ENCODE measurements at regions not wholly inside any gene's neighbourhood (a gene's known extent, or its start where the extent isn't known, plus 50 kb on each side); places are given as distances from the start of the nearest gene placed in this dataset.

DNA sequence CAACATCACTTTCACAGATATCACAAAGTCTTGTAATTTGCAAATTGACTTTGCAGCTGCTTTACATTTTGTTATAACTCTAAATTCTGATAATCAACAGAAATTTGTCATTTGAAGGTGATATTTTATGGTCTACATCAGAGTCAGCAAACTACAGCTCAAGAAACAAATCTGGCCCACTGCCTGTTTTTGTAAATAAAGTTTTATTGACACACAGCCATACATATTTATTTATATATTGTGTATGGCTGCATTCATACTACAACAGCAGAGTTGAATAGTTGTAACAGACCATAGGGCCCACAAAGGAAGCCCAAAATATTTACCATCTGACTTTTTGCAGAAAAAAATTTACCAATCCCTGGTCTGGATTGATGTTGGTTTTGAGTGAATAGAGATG, 87.0 kb upstream of the GRIA1 start:
- Mint-ChIP-seq H3K4me1 (no peaks in the 10 kb centered on the region), H3K27ac (no peak overlapping the region), H3K9me3 (peaks cover 0 to 2% of the 10 kb centered on the region in 2 donors), H3K36me3 (no peaks in the 10 kb centered on the region), H3K4me3 (no peak overlapping the region), H3K27me3 (ENCODE audit: low read depth in 2 of 2) (peaks cover 0 to 2% of the 10 kb centered on the region in 2 donors)
- no peaks in the 10 kb centered on the region for H3K9me3 ChIP-seq (ENCODE audit: control insufficient read depth, insufficient read depth, low read length)
- no peaks in the 10 kb centered on the region for H3K36me3 ChIP-seq (ENCODE audit: control insufficient read depth, insufficient read depth, low read length)
- no peaks in the 10 kb centered on the region for H3K4me1 ChIP-seq (ENCODE audit: control insufficient read depth, insufficient read depth, low read length)
- no peak overlapping the region for H3K4me3 ChIP-seq (ENCODE audit: low read length)
- intact Hi-C loops (cut with micrococcal nuclease): no loop called here
- DNase-seq (no peak), ATAC-seq (no peak)
- H3K27ac ChIP-seq (ENCODE audit: low read length): no peak overlapping the region
- TF ChIP-seq, protein P1, sequence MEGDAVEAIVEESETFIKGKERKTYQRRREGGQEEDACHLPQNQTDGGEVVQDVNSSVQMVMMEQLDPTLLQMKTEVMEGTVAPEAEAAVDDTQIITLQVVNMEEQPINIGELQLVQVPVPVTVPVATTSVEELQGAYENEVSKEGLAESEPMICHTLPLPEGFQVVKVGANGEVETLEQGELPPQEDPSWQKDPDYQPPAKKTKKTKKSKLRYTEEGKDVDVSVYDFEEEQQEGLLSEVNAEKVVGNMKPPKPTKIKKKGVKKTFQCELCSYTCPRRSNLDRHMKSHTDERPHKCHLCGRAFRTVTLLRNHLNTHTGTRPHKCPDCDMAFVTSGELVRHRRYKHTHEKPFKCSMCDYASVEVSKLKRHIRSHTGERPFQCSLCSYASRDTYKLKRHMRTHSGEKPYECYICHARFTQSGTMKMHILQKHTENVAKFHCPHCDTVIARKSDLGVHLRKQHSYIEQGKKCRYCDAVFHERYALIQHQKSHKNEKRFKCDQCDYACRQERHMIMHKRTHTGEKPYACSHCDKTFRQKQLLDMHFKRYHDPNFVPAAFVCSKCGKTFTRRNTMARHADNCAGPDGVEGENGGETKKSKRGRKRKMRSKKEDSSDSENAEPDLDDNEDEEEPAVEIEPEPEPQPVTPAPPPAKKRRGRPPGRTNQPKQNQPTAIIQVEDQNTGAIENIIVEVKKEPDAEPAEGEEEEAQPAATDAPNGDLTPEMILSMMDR (IDR thresholded peaks at IDR 0.05): no peak
- H3K27me3 ChIP-seq (ENCODE audit: control insufficient read depth, insufficient read depth, low read length): no peaks in the 10 kb centered on the region

DNA sequence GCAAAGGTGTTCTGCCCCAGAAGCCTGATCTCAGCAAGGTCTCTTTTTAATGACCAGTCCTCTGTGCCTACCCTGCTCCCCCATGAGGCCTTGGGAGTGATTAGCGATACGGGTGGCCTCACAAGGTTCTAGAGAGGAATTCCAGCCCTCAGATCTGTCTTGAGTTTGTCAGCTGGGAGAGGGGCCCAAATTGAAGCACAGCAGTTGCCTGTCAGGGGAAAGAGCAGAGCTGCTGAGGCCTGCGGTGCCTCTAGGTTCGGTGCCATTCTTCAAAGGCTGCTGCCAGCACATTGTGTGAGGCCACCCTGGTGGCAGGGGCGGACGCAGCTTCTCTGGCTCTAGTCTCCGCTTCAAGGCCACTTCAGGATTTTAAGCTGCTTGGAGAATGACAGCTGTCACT, 85.7 kb upstream of the GRIA1 start:
- H3K27me3 Mint-ChIP-seq (ENCODE audit: low read depth in 2 of 2): no peaks in the 10 kb centered on the region
- DNase-seq (no peak), ATAC-seq (no peak)
- Histone ChIP-seq H3K4me3 (ENCODE audit: low read length) (no peak overlapping the region), H3K27me3 (ENCODE audit: control insufficient read depth, insufficient read depth, low read length) (no peaks in the 10 kb centered on the region), H3K9me3 (ENCODE audit: control insufficient read depth, insufficient read depth, low read length) (no peaks in the 10 kb centered on the region), H3K4me1 (ENCODE audit: control insufficient read depth, insufficient read depth, low read length) (no peaks in the 10 kb centered on the region), H3K36me3 (ENCODE audit: control insufficient read depth, insufficient read depth, low read length) (no peaks in the 10 kb centered on the region), H3K27ac (ENCODE audit: low read length) (no peak overlapping the region)
- no peak overlapping the region for H3K27ac Mint-ChIP-seq
- TF ChIP-seq, protein P1 (IDR thresholded peaks at IDR 0.05): no peak
- no peaks in the 10 kb centered on the region for H3K4me1 Mint-ChIP-seq
- peaks cover 0 to 2% of the 10 kb centered on the region in 2 donors for H3K9me3 Mint-ChIP-seq
- intact Hi-C loops (cut with micrococcal nuclease): no loop called here
- no peak overlapping the region for H3K4me3 Mint-ChIP-seq
- no peaks in the 10 kb centered on the region for H3K36me3 Mint-ChIP-seq
- WGBS (ENCODE audit: insufficient coverage): 81% methylated on average over 7 of the region's 7 CpGs

DNA sequence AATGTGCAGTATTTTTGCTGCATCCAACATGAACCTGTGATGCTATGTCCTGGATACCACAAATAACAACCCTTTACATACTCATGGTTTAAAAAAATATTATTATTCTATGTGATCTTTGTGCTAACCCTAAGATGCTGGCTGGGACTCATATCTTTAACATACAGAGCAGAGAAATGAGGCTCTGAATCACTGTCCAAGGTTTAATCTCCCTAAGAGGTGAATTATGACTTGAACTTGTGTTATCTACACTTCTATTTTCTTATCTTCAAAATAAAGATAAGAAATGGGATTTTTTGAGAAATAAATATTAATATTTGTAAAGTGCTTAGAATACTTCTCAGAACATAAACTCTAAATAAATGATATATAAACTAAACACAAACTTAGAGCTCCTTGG, 68.8 kb upstream of the GRIA1 start:
- H3K36me3 ChIP-seq (ENCODE audit: control insufficient read depth, insufficient read depth, low read length): no peaks in the 10 kb centered on the region
- DNase-seq: no peak
- TF ChIP-seq, protein P1 (IDR thresholded peaks at IDR 0.05): no peak
- H3K4me3 ChIP-seq (ENCODE audit: low read length): no peak overlapping the region
- no peaks in the 10 kb centered on the region for H3K36me3 Mint-ChIP-seq
- H3K4me1 ChIP-seq (ENCODE audit: control insufficient read depth, insufficient read depth, low read length): no peaks in the 10 kb centered on the region
- H3K27ac ChIP-seq (ENCODE audit: low read length): no peak overlapping the region
- no peaks in the 10 kb centered on the region for H3K27me3 Mint-ChIP-seq (ENCODE audit: low read depth in 2 of 2)
- intact Hi-C loops (cut with micrococcal nuclease): no loop called here
- H3K4me3 Mint-ChIP-seq: no peak overlapping the region
- no peaks in the 10 kb centered on the region for H3K4me1 Mint-ChIP-seq
- H3K9me3 ChIP-seq (ENCODE audit: control insufficient read depth, insufficient read depth, low read length): no peaks in the 10 kb centered on the region
- H3K27ac Mint-ChIP-seq: no peak overlapping the region
- no peak for ATAC-seq
- H3K27me3 ChIP-seq (ENCODE audit: control insufficient read depth, insufficient read depth, low read length): no peaks in the 10 kb centered on the region
- H3K9me3 Mint-ChIP-seq: peaks cover 3% of the 10 kb centered on the region in 2 donors

DNA sequence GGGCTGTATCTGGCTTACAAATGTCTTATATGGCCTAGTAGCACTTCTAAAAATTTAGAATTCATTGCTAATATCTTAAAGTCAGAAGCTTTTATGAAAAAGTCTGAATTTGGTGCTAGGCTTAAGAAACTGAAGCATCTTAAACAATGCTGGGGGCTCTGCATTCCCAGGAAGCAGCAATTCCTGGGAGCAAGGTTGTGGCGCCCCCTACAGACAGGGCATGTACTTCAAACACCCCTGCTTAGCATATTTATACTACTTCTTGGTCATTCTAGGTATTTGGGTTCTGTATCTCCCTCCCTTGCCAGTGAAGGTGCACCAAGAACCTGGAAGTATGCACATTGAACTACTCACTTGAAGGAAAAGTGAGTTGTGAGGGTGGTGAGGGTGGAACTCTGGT, 64.6 kb upstream of the GRIA1 start:
- intact Hi-C loops (cut with micrococcal nuclease): no loop called here
- 10% methylated on average over 1 of the region's 1 CpG for WGBS (ENCODE audit: insufficient coverage)
- H3K36me3 Mint-ChIP-seq: no peaks in the 10 kb centered on the region
- H3K4me1 ChIP-seq (ENCODE audit: control insufficient read depth, insufficient read depth, low read length): no peaks in the 10 kb centered on the region
- DNase-seq (no peak), ATAC-seq (no peak)
- no peaks in the 10 kb centered on the region for H3K27me3 ChIP-seq (ENCODE audit: control insufficient read depth, insufficient read depth, low read length)
- no peak overlapping the region for H3K4me3 Mint-ChIP-seq
- H3K27me3 Mint-ChIP-seq (ENCODE audit: low read depth in 2 of 2): no peaks in the 10 kb centered on the region
- no peaks in the 10 kb centered on the region for H3K9me3 ChIP-seq (ENCODE audit: control insufficient read depth, insufficient read depth, low read length)
- TF ChIP-seq, protein P1 (IDR thresholded peaks at IDR 0.05): no peak
- H3K4me3 ChIP-seq (ENCODE audit: low read length): no peak overlapping the region
- no peak overlapping the region for H3K27ac ChIP-seq (ENCODE audit: low read length)
- H3K9me3 Mint-ChIP-seq: peaks cover 2 to 4% of the 10 kb centered on the region in 2 donors
- no peaks in the 10 kb centered on the region for H3K4me1 Mint-ChIP-seq
- no peaks in the 10 kb centered on the region for H3K36me3 ChIP-seq (ENCODE audit: control insufficient read depth, insufficient read depth, low read length)
- no peak overlapping the region for H3K27ac Mint-ChIP-seq

Measured in natural killer cell (primary cell).